HepG2 (cell line): ENCODE measurements at regions not wholly inside any gene's neighbourhood (a gene's known extent, or its start where the extent isn't known, plus 50 kb on each side); places are given as distances from the start of the nearest gene placed in this dataset.

ENCODE experiments used
- BCL6 ChIP-seq: IDR thresholded peaks from 2 replicates; pipeline ENCODE4 v1.6.1; 2016; ENCODE audit warnings: missing genetic modification reagents, missing compliant biosample characterization
- EZH2 ChIP-seq: conservative IDR thresholded peaks from 2 replicates; pipeline ENCODE4 v1.6.1; 2012; ENCODE audit warnings: mild to moderate bottlenecking, low read depth, low read length, moderate library complexity
- GPBP1L1 ChIP-seq: sonication (generic); formaldehyde crosslinking; IDR thresholded peaks from 2 replicates; pipeline ENCODE4 v1.5.0; 2020; ENCODE audit warnings: mild to moderate bottlenecking, missing genetic modification reagents
- NONO ChIP-seq, 2 experiments: fragments of 450-650 bp in 1 of 2; sonication (generic) in 1 of 2; formaldehyde crosslinking in 1 of 2; IDR thresholded peaks in 1 of 2; conservative IDR thresholded peaks in 1 of 2; 2 replicates each; pipeline versions ENCODE4 v1.6.1 to v1.8.0; 2017 to 2022; ENCODE audit warnings: mild to moderate bottlenecking in 1 of 2, missing genetic modification reagents in 1 of 2, moderate library complexity in 1 of 2
- ZNF768 ChIP-seq: sonication (generic); formaldehyde crosslinking; IDR thresholded peaks from 2 replicates; pipeline ENCODE4 v1.4.0; 2020; ENCODE audit warnings: missing genetic modification reagents

- TF ChIP-seq EZH2 (no peak), GPBP1L1 (no peak), BCL6 (CRISPR knock-in tag) (no peak), ZNF768 (no peak), NONO (IDR thresholded peaks at IDR 0.05) (no peak), NONO (CRISPR knock-in tag; conservative IDR thresholded peaks at IDR 0.05) (no peak)
Observed at GRCh38 chr3:73144276-73144675, 82.8 kb downstream of the EBLN2 start.
